ENCODE measurements at regions not wholly inside any gene's neighbourhood (a gene's known extent, or its start where the extent isn't known, plus 50 kb on each side); places are given as distances from the start of the nearest gene placed in this dataset.

DNA sequence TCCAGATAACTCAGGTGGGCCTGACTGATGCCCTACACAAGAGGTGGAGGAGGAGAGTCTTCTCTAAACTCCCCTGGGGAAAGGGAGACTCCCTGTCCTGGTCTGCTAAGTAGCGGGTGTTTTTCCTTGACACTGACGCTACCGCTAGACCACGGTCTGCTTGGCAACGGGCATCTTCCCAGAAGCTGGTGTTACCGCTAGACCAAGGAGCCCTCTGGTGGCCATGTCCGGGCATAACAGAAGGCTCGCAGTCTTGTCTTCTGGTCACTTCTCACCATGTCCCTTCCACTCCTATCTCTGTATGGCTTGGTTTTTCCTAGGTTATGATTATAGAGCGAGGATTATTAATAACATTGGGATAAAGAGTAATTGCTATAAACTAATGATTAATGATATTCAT, 965.5 kb downstream of the TMEM121 start:
- no peaks in the 10 kb centered on the region for H3K27me3 ChIP-seq (ENCODE audit: control insufficient read depth in 1 of 2, insufficient read depth in 2 of 2, low read length in 1 of 2)
- no peaks in the 10 kb centered on the region for H3K4me1 ChIP-seq (ENCODE audit: control insufficient read depth in 1 of 2, insufficient read depth in 2 of 2, low read length in 2 of 2)
- H3K27ac ChIP-seq (ENCODE audit: low read depth in 1 of 2, low read length in 2 of 2): no peak overlapping the region
- H3K9me3 ChIP-seq (ENCODE audit: control insufficient read depth, low read length): peaks cover 1% of the 10 kb centered on the region
- DNase-seq (no peak), ATAC-seq (ENCODE audit: low FRiP score) (no peak)
- 69 to 71% methylated on average over 9 of the region's 9 CpGs for WGBS, 2 donors
- intact Hi-C loops (cut with DNase I): no loop called here
- H3K36me3 ChIP-seq (ENCODE audit: control insufficient read depth in 1 of 2, insufficient read depth in 2 of 2, low read length in 1 of 2): no peaks in the 10 kb centered on the region
- no peak overlapping the region for H3K4me3 ChIP-seq (ENCODE audit: low read length in 2 of 2)

DNA sequence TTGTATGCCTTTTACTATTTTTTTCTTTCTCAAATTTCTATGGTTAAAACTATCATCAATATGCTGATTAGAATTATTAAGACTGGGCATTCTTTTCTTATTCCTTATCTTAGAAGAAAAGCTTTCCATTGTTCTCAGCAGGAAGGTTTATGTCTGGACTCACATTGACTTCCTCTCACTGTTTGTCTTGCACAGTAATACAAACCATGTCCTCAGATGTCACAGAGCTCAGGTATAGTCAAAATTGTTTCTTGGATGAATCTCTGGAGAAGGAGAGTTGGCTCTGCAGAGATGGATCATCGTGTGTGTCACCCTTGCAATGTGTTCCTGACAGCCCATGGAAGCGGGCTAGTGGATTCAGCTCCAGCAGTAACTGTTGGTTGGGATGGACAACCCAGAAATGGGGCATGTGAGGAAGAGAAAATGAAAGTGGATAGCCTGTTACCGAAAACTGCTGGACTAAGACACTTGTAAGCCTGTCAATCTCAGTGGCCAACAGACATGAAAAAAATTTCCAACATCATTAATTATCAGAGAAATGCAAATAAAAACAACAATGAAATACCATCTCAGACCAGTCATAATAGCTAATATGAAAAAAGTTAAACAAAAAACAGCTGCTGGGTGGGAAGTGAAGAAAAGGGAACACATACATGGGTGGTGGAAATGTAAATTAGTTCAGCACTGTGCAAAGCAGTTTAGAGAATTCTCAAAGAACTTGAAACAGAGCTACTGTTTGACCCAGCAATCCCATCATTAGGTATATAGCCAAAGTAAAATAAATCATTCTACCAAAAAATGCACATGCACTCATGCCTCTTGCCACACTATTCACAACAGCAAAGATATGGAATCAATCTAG, 967.8 kb downstream of the TMEM121 start:
- Histone ChIP-seq H3K4me1 (ENCODE audit: control insufficient read depth in 1 of 2, insufficient read depth in 2 of 2, low read length in 2 of 2) (no peaks in the 10 kb centered on the region), H3K36me3 (ENCODE audit: control insufficient read depth in 1 of 2, insufficient read depth in 2 of 2, low read length in 1 of 2) (no peaks in the 10 kb centered on the region), H3K9me3 (ENCODE audit: control insufficient read depth, low read length) (peaks cover 1% of the 10 kb centered on the region), H3K27me3 (ENCODE audit: control insufficient read depth in 1 of 2, insufficient read depth in 2 of 2, low read length in 1 of 2) (no peaks in the 10 kb centered on the region), H3K4me3 (ENCODE audit: low read length in 2 of 2) (no peak overlapping the region), H3K27ac (ENCODE audit: low read depth in 1 of 2, low read length in 2 of 2) (no peak overlapping the region)
- DNase-seq (no peak), ATAC-seq (ENCODE audit: low FRiP score) (no peak)
- WGBS, 2 donors: 33 to 45% methylated on average over 3 of the region's 3 CpGs
- intact Hi-C loops (cut with DNase I): no loop called here

DNA sequence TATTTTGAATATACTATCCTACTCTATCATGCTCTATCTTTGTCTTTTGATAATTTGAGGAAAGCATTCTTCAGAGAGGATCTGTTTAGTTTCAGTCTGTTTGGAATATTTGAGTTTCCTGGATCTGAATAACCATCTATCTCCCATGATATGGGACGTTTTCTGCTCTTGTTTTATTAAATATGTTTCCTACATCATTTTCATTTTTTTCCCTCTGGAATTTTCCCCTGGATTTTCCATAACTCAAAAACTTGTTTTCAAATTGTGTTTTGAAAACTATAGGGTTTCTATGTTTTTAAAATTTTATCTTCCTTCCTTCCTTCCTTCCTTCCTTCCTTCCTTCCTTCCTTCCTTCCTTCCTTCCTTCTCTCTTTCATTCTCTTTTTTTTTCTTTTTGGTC, 974.2 kb downstream of the TMEM121 start:
- H3K4me3 ChIP-seq (ENCODE audit: low read length in 2 of 2): no peak overlapping the region
- intact Hi-C loops (cut with DNase I): no loop called here
- DNase-seq (no peak), ATAC-seq (ENCODE audit: low FRiP score) (no peak)
- H3K36me3 ChIP-seq (ENCODE audit: control insufficient read depth in 1 of 2, insufficient read depth in 2 of 2, low read length in 1 of 2): no peaks in the 10 kb centered on the region
- WGBS, 2 donors: 16 to 27% methylated on average over 1 of the region's 1 CpG
- no peaks in the 10 kb centered on the region for H3K4me1 ChIP-seq (ENCODE audit: control insufficient read depth in 1 of 2, insufficient read depth in 2 of 2, low read length in 2 of 2)
- H3K9me3 ChIP-seq (ENCODE audit: control insufficient read depth, low read length): no peaks in the 10 kb centered on the region
- no peaks in the 10 kb centered on the region for H3K27me3 ChIP-seq (ENCODE audit: control insufficient read depth in 1 of 2, insufficient read depth in 2 of 2, low read length in 1 of 2)
- H3K27ac ChIP-seq (ENCODE audit: low read depth in 1 of 2, low read length in 2 of 2): no peak overlapping the region

DNA sequence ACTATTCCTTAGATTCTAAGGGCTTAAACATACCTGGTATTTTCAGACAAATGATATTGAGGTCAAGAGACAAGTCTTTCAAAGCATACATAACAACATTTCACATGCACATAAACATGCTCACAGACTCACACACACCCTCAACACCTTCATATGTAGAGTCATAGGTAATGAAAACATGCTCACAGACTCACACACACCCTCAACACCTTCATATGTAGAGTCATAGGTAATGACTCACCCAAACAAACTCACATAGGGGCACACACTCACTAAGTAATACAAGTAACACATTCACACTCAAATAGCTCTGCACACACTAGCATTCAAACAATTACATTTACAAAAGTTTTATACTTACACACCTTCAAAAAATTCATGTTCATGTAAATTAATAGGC, 975.5 kb downstream of the TMEM121 start:
- intact Hi-C loops (cut with DNase I): no loop called here
- no peak overlapping the region for H3K27ac ChIP-seq (ENCODE audit: low read depth in 1 of 2, low read length in 2 of 2)
- no peaks in the 10 kb centered on the region for H3K4me1 ChIP-seq (ENCODE audit: control insufficient read depth in 1 of 2, insufficient read depth in 2 of 2, low read length in 2 of 2)
- H3K27me3 ChIP-seq (ENCODE audit: control insufficient read depth in 1 of 2, insufficient read depth in 2 of 2, low read length in 1 of 2): no peaks in the 10 kb centered on the region
- no peaks in the 10 kb centered on the region for H3K36me3 ChIP-seq (ENCODE audit: control insufficient read depth in 1 of 2, insufficient read depth in 2 of 2, low read length in 1 of 2)
- no peak for DNase-seq
- H3K9me3 ChIP-seq (ENCODE audit: control insufficient read depth, low read length): no peaks in the 10 kb centered on the region
- no peak for ATAC-seq (ENCODE audit: low FRiP score)
- H3K4me3 ChIP-seq (ENCODE audit: low read length in 2 of 2): no peak overlapping the region

DNA sequence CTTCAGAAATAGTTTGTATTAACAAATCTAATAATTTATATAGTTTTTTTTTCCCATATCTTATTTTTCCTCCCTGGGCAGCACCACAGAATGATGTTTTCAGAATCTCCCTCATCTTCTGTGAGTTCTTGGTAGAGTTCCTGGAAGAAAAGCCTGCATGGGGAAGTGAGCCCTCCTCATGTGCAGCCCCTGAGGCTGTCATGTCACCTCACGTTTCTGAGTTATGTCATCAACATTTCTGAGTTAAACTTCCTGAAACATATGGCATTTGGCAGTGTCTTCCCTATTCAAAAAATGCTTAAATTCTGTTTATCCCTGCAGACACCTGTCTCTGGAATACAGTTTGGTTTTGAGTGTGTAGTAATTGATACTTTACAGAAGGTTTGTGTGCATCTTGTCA, 979.0 kb downstream of the TMEM121 start:
- ATAC-seq (ENCODE audit: low FRiP score) (no peak), DNase-seq (no peak)
- no peak overlapping the region for H3K27ac ChIP-seq (ENCODE audit: low read depth in 1 of 2, low read length in 2 of 2)
- H3K27me3 ChIP-seq (ENCODE audit: control insufficient read depth in 1 of 2, insufficient read depth in 2 of 2, low read length in 1 of 2): no peaks in the 10 kb centered on the region
- 20 to 29% methylated on average over 1 of the region's 1 CpG for WGBS, 2 donors
- no peaks in the 10 kb centered on the region for H3K4me1 ChIP-seq (ENCODE audit: control insufficient read depth in 1 of 2, insufficient read depth in 2 of 2, low read length in 2 of 2)
- no peaks in the 10 kb centered on the region for H3K9me3 ChIP-seq (ENCODE audit: control insufficient read depth, low read length)
- intact Hi-C loops (cut with DNase I): no loop called here
- H3K4me3 ChIP-seq (ENCODE audit: low read length in 2 of 2): no peak overlapping the region
- H3K36me3 ChIP-seq (ENCODE audit: control insufficient read depth in 1 of 2, insufficient read depth in 2 of 2, low read length in 1 of 2): no peaks in the 10 kb centered on the region

DNA sequence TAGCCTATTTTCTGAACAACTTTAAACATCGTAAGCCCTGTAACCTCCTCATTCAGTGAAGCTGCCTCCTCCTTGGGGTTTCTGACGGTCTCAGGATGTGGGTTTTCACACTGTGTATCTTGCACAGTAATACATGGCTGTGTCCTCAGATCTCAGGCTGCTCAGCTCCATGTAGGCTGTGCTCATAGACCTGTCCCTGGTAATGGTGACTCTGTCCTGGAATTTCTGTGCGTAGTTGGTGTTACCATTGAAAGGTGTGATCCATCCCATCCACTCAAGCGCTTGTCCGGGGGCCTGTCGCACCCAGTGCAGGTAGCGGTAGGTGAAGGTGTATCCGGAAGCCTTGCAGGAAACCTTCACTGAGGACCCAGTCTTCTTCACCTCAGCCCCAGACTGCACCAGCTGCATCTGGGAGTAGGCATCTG, 980.5 kb downstream of the TMEM121 start:
- Histone ChIP-seq H3K4me3 (ENCODE audit: low read length in 2 of 2) (no peak overlapping the region), H3K27me3 (ENCODE audit: control insufficient read depth in 1 of 2, insufficient read depth in 2 of 2, low read length in 1 of 2) (no peaks in the 10 kb centered on the region), H3K36me3 (ENCODE audit: control insufficient read depth in 1 of 2, insufficient read depth in 2 of 2, low read length in 1 of 2) (no peaks in the 10 kb centered on the region), H3K27ac (ENCODE audit: low read depth in 1 of 2, low read length in 2 of 2) (no peak overlapping the region), H3K4me1 (ENCODE audit: control insufficient read depth in 1 of 2, insufficient read depth in 2 of 2, low read length in 2 of 2) (no peaks in the 10 kb centered on the region), H3K9me3 (ENCODE audit: control insufficient read depth, low read length) (no peaks in the 10 kb centered on the region)
- DNase-seq: no peak
- no peak for ATAC-seq (ENCODE audit: low FRiP score)
- WGBS, 2 donors: 78 to 84% methylated on average over 8 of the region's 8 CpGs
- intact Hi-C loops (cut with DNase I): no loop called here

DNA sequence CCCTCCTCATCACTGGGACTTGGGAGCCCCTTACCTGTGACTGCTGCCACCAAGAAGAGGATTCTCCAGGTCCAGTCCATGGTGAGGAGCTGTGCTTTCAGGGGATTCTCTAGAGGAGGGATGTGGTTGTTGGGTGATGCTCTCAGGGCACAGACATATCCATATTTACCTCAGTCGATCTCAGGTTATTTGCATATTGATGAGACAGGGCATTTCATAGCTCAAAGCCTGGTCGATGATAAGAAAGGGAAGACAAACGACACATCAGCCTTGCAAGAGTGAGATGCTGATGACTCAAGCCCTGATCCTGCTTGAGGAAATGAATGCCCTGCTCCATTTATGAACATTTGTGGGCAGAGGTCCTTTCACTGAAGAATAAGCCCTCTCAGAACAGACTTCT, 981.0 kb downstream of the TMEM121 start:
- DNase-seq (no peak), ATAC-seq (ENCODE audit: low FRiP score) (no peak)
- no peaks in the 10 kb centered on the region for H3K27me3 ChIP-seq (ENCODE audit: control insufficient read depth in 1 of 2, insufficient read depth in 2 of 2, low read length in 1 of 2)
- no peak overlapping the region for H3K27ac ChIP-seq (ENCODE audit: low read depth in 1 of 2, low read length in 2 of 2)
- H3K4me3 ChIP-seq (ENCODE audit: low read length in 2 of 2): no peak overlapping the region
- intact Hi-C loops (cut with DNase I): no loop called here
- no peaks in the 10 kb centered on the region for H3K4me1 ChIP-seq (ENCODE audit: control insufficient read depth in 1 of 2, insufficient read depth in 2 of 2, low read length in 2 of 2)
- no peaks in the 10 kb centered on the region for H3K36me3 ChIP-seq (ENCODE audit: control insufficient read depth in 1 of 2, insufficient read depth in 2 of 2, low read length in 1 of 2)
- H3K9me3 ChIP-seq (ENCODE audit: control insufficient read depth, low read length): no peaks in the 10 kb centered on the region
- 56 to 61% methylated on average over 3 of the region's 3 CpGs for WGBS, 2 donors

DNA sequence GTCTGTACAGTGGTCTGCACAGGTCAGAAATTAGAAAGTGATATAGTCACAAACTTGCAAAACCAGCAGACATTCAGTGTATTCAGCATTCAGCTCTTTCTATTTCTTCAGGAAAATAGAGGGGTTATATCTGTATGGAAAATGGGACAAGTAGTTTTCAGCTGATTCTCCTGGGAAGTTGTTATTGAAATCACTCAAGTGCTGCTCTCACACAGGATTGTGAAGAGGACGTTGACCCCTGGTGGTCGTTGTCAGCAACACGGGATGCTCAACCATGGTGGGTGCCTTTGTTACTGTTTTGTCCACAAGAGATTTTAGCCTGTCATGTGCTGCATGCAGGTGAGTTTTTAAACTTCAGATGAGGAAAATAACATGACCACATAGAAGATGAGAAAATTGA, 981.8 kb downstream of the TMEM121 start:
- no peak overlapping the region for H3K27ac ChIP-seq (ENCODE audit: low read depth in 1 of 2, low read length in 2 of 2)
- 39 to 57% methylated on average over 3 of the region's 3 CpGs for WGBS, 2 donors
- H3K27me3 ChIP-seq (ENCODE audit: control insufficient read depth in 1 of 2, insufficient read depth in 2 of 2, low read length in 1 of 2): no peaks in the 10 kb centered on the region
- no peaks in the 10 kb centered on the region for H3K9me3 ChIP-seq (ENCODE audit: control insufficient read depth, low read length)
- no peak for ATAC-seq (ENCODE audit: low FRiP score)
- H3K4me3 ChIP-seq (ENCODE audit: low read length in 2 of 2): no peak overlapping the region
- no peaks in the 10 kb centered on the region for H3K4me1 ChIP-seq (ENCODE audit: control insufficient read depth in 1 of 2, insufficient read depth in 2 of 2, low read length in 2 of 2)
- no peak for DNase-seq
- intact Hi-C loops (cut with DNase I): no loop called here
- no peaks in the 10 kb centered on the region for H3K36me3 ChIP-seq (ENCODE audit: control insufficient read depth in 1 of 2, insufficient read depth in 2 of 2, low read length in 1 of 2)

DNA sequence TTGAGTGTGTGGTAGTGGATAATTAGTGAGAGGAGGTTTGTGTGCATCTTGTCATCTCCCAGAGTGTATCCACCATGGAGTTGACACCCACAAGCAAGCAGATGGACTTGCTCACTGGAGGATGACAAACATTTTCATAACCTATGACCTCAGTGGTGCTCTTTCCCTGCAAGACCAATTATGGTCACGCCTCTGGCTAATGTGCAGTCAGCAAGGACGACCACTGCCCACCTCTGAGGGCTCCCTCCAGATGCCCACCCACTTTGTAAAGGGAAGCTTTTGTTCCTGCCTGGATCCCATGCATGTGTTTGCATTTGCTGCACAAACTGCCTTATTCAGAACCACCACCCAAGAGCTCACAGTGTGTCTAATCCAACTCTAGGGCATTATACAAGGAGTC, 982.8 kb downstream of the TMEM121 start:
- WGBS, 2 donors: 45 to 55% methylated on average over 2 of the region's 2 CpGs
- intact Hi-C loops (cut with DNase I): no loop called here
- no peak overlapping the region for H3K4me3 ChIP-seq (ENCODE audit: low read length in 2 of 2)
- no peak overlapping the region for H3K27ac ChIP-seq (ENCODE audit: low read depth in 1 of 2, low read length in 2 of 2)
- H3K27me3 ChIP-seq (ENCODE audit: control insufficient read depth in 1 of 2, insufficient read depth in 2 of 2, low read length in 1 of 2): no peaks in the 10 kb centered on the region
- ATAC-seq (ENCODE audit: low FRiP score) (no peak), DNase-seq (no peak)
- no peaks in the 10 kb centered on the region for H3K4me1 ChIP-seq (ENCODE audit: control insufficient read depth in 1 of 2, insufficient read depth in 2 of 2, low read length in 2 of 2)
- no peaks in the 10 kb centered on the region for H3K36me3 ChIP-seq (ENCODE audit: control insufficient read depth in 1 of 2, insufficient read depth in 2 of 2, low read length in 1 of 2)
- no peaks in the 10 kb centered on the region for H3K9me3 ChIP-seq (ENCODE audit: control insufficient read depth, low read length)
